PC-9 (cell line): ENCODE measurements at regions not wholly inside any gene's neighbourhood (a gene's known extent, or its start where the extent isn't known, plus 50 kb on each side); places are given as distances from the start of the nearest gene placed in this dataset.

Source experiments
- EZH2 ChIP-seq: fragments of 200-600 bp; sonication (generic); IDR thresholded peaks from 2 replicates; pipeline ENCODE4 v1.8.0; 2017; ENCODE audit warnings: antibody characterized with exemption, low read depth
- TF ChIP-seq, protein P1 (sequence below): fragments of 200-600 bp; sonication (generic); conservative IDR thresholded peaks from 2 replicates; pipeline ENCODE4 v1.6.1; 2017; ENCODE audit warnings: mixed run types, antibody characterized with exemption, mild to moderate bottlenecking, moderate library complexity

DNA sequence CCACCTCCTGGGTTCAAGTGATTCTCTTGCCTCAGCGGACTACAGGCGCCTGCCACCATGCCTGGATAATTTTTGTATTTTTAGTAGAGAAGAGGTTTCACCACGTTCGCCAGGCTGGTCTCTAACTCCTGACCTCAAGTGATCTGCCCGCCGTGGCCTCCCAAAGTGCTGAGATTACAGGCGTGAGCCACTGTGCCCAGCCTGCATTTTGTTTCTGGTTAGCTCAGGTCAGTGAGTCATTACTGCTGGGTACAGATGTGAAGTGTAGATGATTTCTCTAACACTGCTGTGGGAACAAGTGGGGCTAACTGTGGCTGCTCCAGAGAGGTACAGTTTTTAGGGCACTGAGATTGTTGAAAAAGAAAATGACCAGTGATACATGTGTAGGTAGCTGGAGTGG lies 188.6 kb downstream of the PRL start:
- no peak for TF ChIP-seq EZH2
- TF ChIP-seq, protein P1, sequence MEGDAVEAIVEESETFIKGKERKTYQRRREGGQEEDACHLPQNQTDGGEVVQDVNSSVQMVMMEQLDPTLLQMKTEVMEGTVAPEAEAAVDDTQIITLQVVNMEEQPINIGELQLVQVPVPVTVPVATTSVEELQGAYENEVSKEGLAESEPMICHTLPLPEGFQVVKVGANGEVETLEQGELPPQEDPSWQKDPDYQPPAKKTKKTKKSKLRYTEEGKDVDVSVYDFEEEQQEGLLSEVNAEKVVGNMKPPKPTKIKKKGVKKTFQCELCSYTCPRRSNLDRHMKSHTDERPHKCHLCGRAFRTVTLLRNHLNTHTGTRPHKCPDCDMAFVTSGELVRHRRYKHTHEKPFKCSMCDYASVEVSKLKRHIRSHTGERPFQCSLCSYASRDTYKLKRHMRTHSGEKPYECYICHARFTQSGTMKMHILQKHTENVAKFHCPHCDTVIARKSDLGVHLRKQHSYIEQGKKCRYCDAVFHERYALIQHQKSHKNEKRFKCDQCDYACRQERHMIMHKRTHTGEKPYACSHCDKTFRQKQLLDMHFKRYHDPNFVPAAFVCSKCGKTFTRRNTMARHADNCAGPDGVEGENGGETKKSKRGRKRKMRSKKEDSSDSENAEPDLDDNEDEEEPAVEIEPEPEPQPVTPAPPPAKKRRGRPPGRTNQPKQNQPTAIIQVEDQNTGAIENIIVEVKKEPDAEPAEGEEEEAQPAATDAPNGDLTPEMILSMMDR: no peak
